SH-SY5Y (cell line): ENCODE measurements at regions not wholly inside any gene's neighbourhood (a gene's known extent, or its start where the extent isn't known, plus 50 kb on each side); places are given as distances from the start of the nearest gene placed in this dataset.

Experiments
- GATA2 ChIP-seq: IDR thresholded peaks from 2 replicates; pipeline ENCODE4 v1.6.1; 2011; ENCODE audit warnings: mild to moderate bottlenecking, low read depth, low read length
- GATA3 ChIP-seq: IDR thresholded peaks from 2 replicates; pipeline ENCODE4 v1.6.1; 2011; ENCODE audit warnings: low read depth, mild to moderate bottlenecking, low read length, moderate library complexity

- TF ChIP-seq GATA2 (no peak), GATA3 (no peak)
Observed at GRCh38 chr11:23988381-23989006, 508.4 kb upstream of the LUZP2 start.
